Right ventricle myocardium superior (tissue), 1 donor: ENCODE measurements at regions not wholly inside any gene's neighbourhood (a gene's known extent, or its start where the extent isn't known, plus 50 kb on each side); places are given as distances from the start of the nearest gene placed in this dataset.
"Not testable (repeated sequence)": the region's sequence is repeated elsewhere in the genome, so short reads cannot be mapped to it uniquely, and the experiment has no call there.

Source experiments
- ATAC-seq: fragments of 200-7000 bp; cut with Tn5 transposase; one replicate; pipeline ENCODE4 v1.9.1; 2020; ENCODE audit warnings: mild to moderate bottlenecking; ENCODE audit not compliant: poor library complexity
- DNase-seq: peaks from one replicate; pipeline ENCODE4 v3.0.0-alpha.2; 2020
- intact Hi-C: fragments of 100-400 bp; cut with DNase I; formaldehyde crosslinking; loops from one replicate; pipeline ENCODE4 v1.11.2; 2022
- donor health status: DM: no; HTN: yes; CAD: no; lungs with severe emphysema.

- DNase-seq (no peak), ATAC-seq (no peak)
- intact Hi-C loops = no loop called here
These were observed 288.9 kb upstream of the TECRL start for GRCh38 chr4:64698171-64698570.

GRCh38 chr4:64682946-64683345 is 273.7 kb upstream of the TECRL start:
- no peak for ATAC-seq
- DNase-seq = no peak
- intact Hi-C loops = no loop called here

- ATAC-seq (no peak), DNase-seq (no peak)
- intact Hi-C loops = no loop called here
These were observed 273.2 kb upstream of the TECRL start for GRCh38 chr4:64682481-64682880.

GRCh38 chr4:64673121-64673520 is 263.9 kb upstream of the TECRL start:
- DNase-seq, ATAC-seq, intact Hi-C loops: not testable (repeated sequence)

- intact Hi-C loops = no loop called here
- ATAC-seq (no peak), DNase-seq (no peak)
These were observed 261.4 kb upstream of the TECRL start for GRCh38 chr4:64670647-64671046.

GRCh38 chr4:64643841-64644240 is 234.6 kb upstream of the TECRL start:
- intact Hi-C loops = no loop called here
- ATAC-seq = no peak
- DNase-seq = no peak

- intact Hi-C loops = no loop called here
- no peak for DNase-seq
- no peak for ATAC-seq
These were observed 233.7 kb upstream of the TECRL start for GRCh38 chr4:64642936-64643335.

- intact Hi-C loops, ATAC-seq, DNase-seq: not testable (repeated sequence)
These were observed 231.2 kb upstream of the TECRL start for GRCh38 chr4:64640402-64640801.

GRCh38 chr4:64625438-64625837 is 216.2 kb upstream of the TECRL start:
- ATAC-seq (no peak), DNase-seq (no peak)
- intact Hi-C loops = no loop called here

- DNase-seq (no peak), ATAC-seq (no peak)
- intact Hi-C loops = no loop called here
These were observed 208.6 kb upstream of the TECRL start for GRCh38 chr4:64617800-64618199.

GRCh38 chr4:64614276-64614675 is 205.0 kb upstream of the TECRL start:
- intact Hi-C loops = no loop called here
- no peak for DNase-seq
- no peak for ATAC-seq

- no peak for DNase-seq
- intact Hi-C loops = no loop called here
These were observed 203.8 kb upstream of the TECRL start for GRCh38 chr4:64613046-64613445.

GRCh38 chr4:64598066-64598465 is 188.8 kb upstream of the TECRL start:
- intact Hi-C loops = no loop called here
- DNase-seq = no peak
- ATAC-seq = no peak

More at GRCh38 chr4:64613046-64613445, 203.8 kb upstream of the TECRL start:
- ATAC-seq = no peak

GRCh38 chr4:64594723-64595122 is 185.5 kb upstream of the TECRL start:
- intact Hi-C loops = no loop called here
- ATAC-seq = no peak
- DNase-seq = no peak

GRCh38 chr4:64588507-64588906 is 179.3 kb upstream of the TECRL start:
- ATAC-seq (no peak), DNase-seq (no peak)
- intact Hi-C loops = loop anchor here (10.0 kb wide), 1 partner anchor 424 kb away; no protein-coding TSS in a partner anchor

GRCh38 chr4:64584981-64585557 is 175.8 kb upstream of the TECRL start:
- intact Hi-C loops = loop anchor here (10.0 kb wide), 1 partner anchor 420 kb away; no protein-coding TSS in a partner anchor
- ATAC-seq (no peak), DNase-seq (no peak)

GRCh38 chr4:64584125-64584524 is 174.9 kb upstream of the TECRL start:
- DNase-seq (no peak), ATAC-seq (no peak)
- intact Hi-C loops = loop anchor here (10.0 kb wide), 1 partner anchor 419 kb away; no protein-coding TSS in a partner anchor

GRCh38 chr4:64582492-64582891 is 173.2 kb upstream of the TECRL start:
- DNase-seq (no peak), ATAC-seq (no peak)
- intact Hi-C loops = loop anchor here (10.0 kb wide), 1 partner anchor 418 kb away; no protein-coding TSS in a partner anchor

GRCh38 chr4:64581422-64581821 is 172.2 kb upstream of the TECRL start:
- intact Hi-C loops = loop anchor here (10.0 kb wide), 1 partner anchor 417 kb away; no protein-coding TSS in a partner anchor
- ATAC-seq (no peak), DNase-seq (no peak)

GRCh38 chr4:64564126-64564525 is 154.9 kb upstream of the TECRL start:
- no peak for ATAC-seq
- intact Hi-C loops = no loop called here

GRCh38 chr4:64559571-64559970 is 150.3 kb upstream of the TECRL start:
- DNase-seq (no peak), ATAC-seq (no peak)
- intact Hi-C loops = no loop called here

More at GRCh38 chr4:64564126-64564525, 154.9 kb upstream of the TECRL start:
- DNase-seq = no peak
